ENCODE measurements at regions not wholly inside any gene's neighbourhood (a gene's known extent, or its start where the extent isn't known, plus 50 kb on each side); places are given as distances from the start of the nearest gene placed in this dataset.

DNA sequence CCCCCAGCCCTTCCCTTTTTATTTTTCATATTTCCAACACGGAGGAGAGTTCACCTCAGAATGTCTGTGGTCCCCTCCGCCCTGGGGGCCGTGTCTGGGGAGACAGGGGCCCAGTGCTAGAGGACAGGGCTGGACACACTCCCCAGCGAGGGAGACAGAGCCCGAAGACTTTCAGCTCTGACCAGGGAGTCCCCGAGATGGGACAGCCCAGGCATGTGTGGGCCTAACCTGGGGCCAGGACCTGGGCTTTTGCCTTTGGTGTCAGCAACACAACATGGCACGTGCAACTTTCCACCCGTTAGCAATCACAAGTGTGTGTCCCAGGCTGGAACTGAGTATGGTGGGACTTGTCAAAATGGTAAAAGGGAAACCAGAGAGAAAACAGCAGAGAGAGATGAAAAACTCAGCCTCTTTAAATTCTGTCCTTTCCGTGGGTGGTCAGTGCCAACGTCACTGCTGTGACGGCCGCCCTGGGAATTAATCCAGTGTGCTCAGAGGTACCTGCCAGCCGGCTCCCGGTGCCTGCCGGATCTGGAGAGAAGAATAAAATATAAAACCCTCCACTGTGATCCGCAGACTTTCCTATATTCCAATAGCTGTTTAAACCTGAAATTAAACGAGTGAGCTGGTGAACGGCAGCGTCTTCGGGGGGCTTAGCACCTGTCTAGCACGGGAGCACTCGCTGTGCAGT is 245.8 kb downstream of the EIPR1 start:
- DNase-seq, result no peak
- Histone ChIP-seq H3K27ac (ENCODE audit: low read length) (no peak overlapping the region), H3K9me3 (replicated peaks; ENCODE audit: insufficient read depth, low read length) (no peaks in the 10 kb centered on the region), H3K4me3 (ENCODE audit: low read length) (no peak overlapping the region), H3K9me2 (replicated peaks; ENCODE audit: insufficient read depth, low read length) (no peaks in the 10 kb centered on the region), H3K79me2 (ENCODE audit: low read length) (no peaks in the 10 kb centered on the region), H3K9ac (ENCODE audit: low read length) (no peak overlapping the region), H3K4me2 (ENCODE audit: low read depth, low read length) (no peak overlapping the region), H4K20me1 (ENCODE audit: insufficient read depth, low read length) (no peaks in the 10 kb centered on the region), H3K4me1 (ENCODE audit: low read length) (no peaks in the 10 kb centered on the region), H2AFZ (ENCODE audit: low read length) (no peak overlapping the region), H3K27me3 (replicated peaks; ENCODE audit: insufficient read depth, low read length) (no peaks in the 10 kb centered on the region), H3F3A (ENCODE audit: insufficient read depth, low read length) (no peaks in the 10 kb centered on the region), H3K36me3 (replicated peaks; ENCODE audit: insufficient read depth, low read length) (no peaks in the 10 kb centered on the region)
- no peak for TF ChIP-seq EZH2 (optimal IDR thresholded peaks at IDR 0.05; ENCODE audit: low read depth, low read length)
- TF ChIP-seq, protein P1, sequence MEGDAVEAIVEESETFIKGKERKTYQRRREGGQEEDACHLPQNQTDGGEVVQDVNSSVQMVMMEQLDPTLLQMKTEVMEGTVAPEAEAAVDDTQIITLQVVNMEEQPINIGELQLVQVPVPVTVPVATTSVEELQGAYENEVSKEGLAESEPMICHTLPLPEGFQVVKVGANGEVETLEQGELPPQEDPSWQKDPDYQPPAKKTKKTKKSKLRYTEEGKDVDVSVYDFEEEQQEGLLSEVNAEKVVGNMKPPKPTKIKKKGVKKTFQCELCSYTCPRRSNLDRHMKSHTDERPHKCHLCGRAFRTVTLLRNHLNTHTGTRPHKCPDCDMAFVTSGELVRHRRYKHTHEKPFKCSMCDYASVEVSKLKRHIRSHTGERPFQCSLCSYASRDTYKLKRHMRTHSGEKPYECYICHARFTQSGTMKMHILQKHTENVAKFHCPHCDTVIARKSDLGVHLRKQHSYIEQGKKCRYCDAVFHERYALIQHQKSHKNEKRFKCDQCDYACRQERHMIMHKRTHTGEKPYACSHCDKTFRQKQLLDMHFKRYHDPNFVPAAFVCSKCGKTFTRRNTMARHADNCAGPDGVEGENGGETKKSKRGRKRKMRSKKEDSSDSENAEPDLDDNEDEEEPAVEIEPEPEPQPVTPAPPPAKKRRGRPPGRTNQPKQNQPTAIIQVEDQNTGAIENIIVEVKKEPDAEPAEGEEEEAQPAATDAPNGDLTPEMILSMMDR (IDR thresholded peaks at IDR 0.05; ENCODE audit: low read length), result no peak
- TF ChIP-seq EZH2phosphoT487 (IDR thresholded peaks at IDR 0.05; ENCODE audit: low read length), result no peak

DNA sequence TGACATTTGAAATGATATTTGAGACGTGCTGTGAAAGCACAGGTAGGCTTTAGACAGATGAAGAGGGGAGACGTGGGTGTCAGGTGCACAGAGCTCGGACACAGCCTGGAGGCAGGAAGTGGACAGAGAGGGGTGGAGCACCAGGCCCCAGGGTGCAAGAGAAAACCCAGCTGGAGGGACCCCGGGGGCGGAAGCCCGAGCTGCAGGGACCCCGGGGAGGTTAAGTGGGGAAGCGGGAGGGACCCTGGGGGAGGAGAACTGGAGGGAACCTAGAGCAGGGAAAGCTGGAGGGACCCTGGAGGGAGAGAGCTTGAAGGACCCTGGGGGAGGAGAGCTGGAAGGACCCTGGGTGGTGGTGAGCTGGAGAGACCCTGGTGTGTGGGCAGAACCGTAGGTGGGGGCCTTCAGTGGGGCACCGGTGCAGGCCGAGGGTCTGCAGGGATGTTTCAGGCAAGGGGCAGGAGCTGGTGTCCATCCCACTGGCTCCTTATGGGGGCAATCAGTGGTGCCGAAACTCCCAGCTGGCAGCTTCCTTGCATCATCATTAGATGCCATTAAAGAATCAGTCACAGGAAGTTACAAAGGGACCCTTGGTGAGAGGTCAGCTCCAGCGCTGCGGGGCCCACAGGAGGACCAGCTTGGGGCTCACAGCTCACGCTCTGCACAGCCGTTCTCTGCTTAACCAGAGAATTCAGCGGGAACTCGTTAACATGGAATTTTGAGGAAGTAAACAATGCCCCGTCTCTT is 246.6 kb downstream of the EIPR1 start:
- Histone ChIP-seq H3K9me2 (replicated peaks; ENCODE audit: insufficient read depth, low read length) (no peaks in the 10 kb centered on the region), H3K27ac (ENCODE audit: low read length) (no peak overlapping the region), H3K4me2 (ENCODE audit: low read depth, low read length) (no peak overlapping the region), H2AFZ (ENCODE audit: low read length) (no peak overlapping the region), H3K79me2 (ENCODE audit: low read length) (no peaks in the 10 kb centered on the region), H3K9ac (ENCODE audit: low read length) (no peak overlapping the region), H4K20me1 (ENCODE audit: insufficient read depth, low read length) (no peaks in the 10 kb centered on the region), H3F3A (ENCODE audit: insufficient read depth, low read length) (no peaks in the 10 kb centered on the region), H3K4me1 (ENCODE audit: low read length) (no peaks in the 10 kb centered on the region), H3K27me3 (replicated peaks; ENCODE audit: insufficient read depth, low read length) (no peaks in the 10 kb centered on the region), H3K4me3 (ENCODE audit: low read length) (no peak overlapping the region), H3K36me3 (replicated peaks; ENCODE audit: insufficient read depth, low read length) (no peaks in the 10 kb centered on the region), H3K9me3 (replicated peaks; ENCODE audit: insufficient read depth, low read length) (no peaks in the 10 kb centered on the region)
- TF ChIP-seq EZH2phosphoT487 (IDR thresholded peaks at IDR 0.05; ENCODE audit: low read length), result no peak
- TF ChIP-seq, protein P1 (IDR thresholded peaks at IDR 0.05; ENCODE audit: low read length), result no peak
- TF ChIP-seq EZH2 (optimal IDR thresholded peaks at IDR 0.05; ENCODE audit: low read depth, low read length), result no peak
- DNase-seq, result no peak

DNA sequence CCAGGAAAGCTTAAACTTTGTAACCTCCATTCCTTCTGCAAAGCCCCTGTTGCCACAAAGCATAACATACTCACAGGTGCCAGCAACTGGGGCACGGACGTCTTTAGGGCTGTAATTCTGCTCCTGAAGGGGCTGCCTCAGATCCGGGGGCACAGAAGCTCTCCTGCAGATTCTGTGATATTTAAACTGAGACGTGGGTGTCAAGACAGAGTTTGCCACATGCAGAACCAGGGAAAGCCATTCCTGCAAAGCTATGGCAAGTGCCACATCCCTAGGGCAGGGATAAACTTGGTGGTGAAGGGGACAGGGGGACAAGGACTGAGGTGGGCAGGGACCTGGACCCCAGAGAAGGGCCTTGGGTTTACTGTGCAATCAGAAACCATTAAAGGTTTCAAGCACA is 247.2 kb downstream of the EIPR1 start:
- TF ChIP-seq, protein P1 (IDR thresholded peaks at IDR 0.05; ENCODE audit: low read length), result no peak
- TF ChIP-seq EZH2 (optimal IDR thresholded peaks at IDR 0.05; ENCODE audit: low read depth, low read length) (no peak), EZH2phosphoT487 (IDR thresholded peaks at IDR 0.05; ENCODE audit: low read length) (no peak)
- Histone ChIP-seq H3K9ac (ENCODE audit: low read length) (no peak overlapping the region), H3F3A (ENCODE audit: insufficient read depth, low read length) (no peaks in the 10 kb centered on the region), H3K27me3 (replicated peaks; ENCODE audit: insufficient read depth, low read length) (no peaks in the 10 kb centered on the region), H2AFZ (ENCODE audit: low read length) (no peak overlapping the region), H3K79me2 (ENCODE audit: low read length) (no peaks in the 10 kb centered on the region), H3K4me3 (ENCODE audit: low read length) (no peak overlapping the region), H3K9me3 (replicated peaks; ENCODE audit: insufficient read depth, low read length) (no peaks in the 10 kb centered on the region), H3K9me2 (replicated peaks; ENCODE audit: insufficient read depth, low read length) (no peaks in the 10 kb centered on the region), H3K36me3 (replicated peaks; ENCODE audit: insufficient read depth, low read length) (no peaks in the 10 kb centered on the region), H3K4me1 (ENCODE audit: low read length) (no peaks in the 10 kb centered on the region), H3K4me2 (ENCODE audit: low read depth, low read length) (no peak overlapping the region), H3K27ac (ENCODE audit: low read length) (no peak overlapping the region), H4K20me1 (ENCODE audit: insufficient read depth, low read length) (no peaks in the 10 kb centered on the region)
- no peak for DNase-seq

Measured in MM.1S (cell line).